WTC11 (cell line): ENCODE measurements at regions not wholly inside any gene's neighbourhood (a gene's known extent, or its start where the extent isn't known, plus 50 kb on each side); places are given as distances from the start of the nearest gene placed in this dataset.

Experiments used
- ATAC-seq: fragments of 200-7000 bp; cut with Tn5 transposase; 2 replicates; pipeline ENCODE4 v1.10.0; 2021; ENCODE audit warnings: mild to moderate bottlenecking, moderate library complexity
- CTCF ChIA-PET: fragments of 300-600 bp; sonication (Branson Sonifier 250); formaldehyde crosslinking; loops from one replicate; lab custom pipeline; 2021; ENCODE audit warnings: antibody characterized with exemption; lab: Charles Lee
- POLR2A ChIA-PET: fragments of 350-600 bp; sonication (Branson Sonifier 250); formaldehyde crosslinking; loops from one replicate; lab custom pipeline; 2021; ENCODE audit warnings: antibody characterized with exemption; lab: Charles Lee
- DNase-seq: peaks from one replicate; pipeline ENCODE4 v3.0.0; 2021; ENCODE audit warnings: low spot score
- H3K27ac Mint-ChIP-seq: 2 replicates; pipeline ENCODE4 v1.8.0; 2021; ENCODE audit warnings: mixed read lengths
- H3K27me3 Mint-ChIP-seq: 2 replicates; pipeline ENCODE4 v1.8.0; 2021; ENCODE audit warnings: low read depth, mild to moderate bottlenecking, moderate library complexity, mixed read lengths
- H3K36me3 Mint-ChIP-seq: 2 replicates; pipeline ENCODE4 v1.8.0; 2021; ENCODE audit warnings: mixed read lengths
- H3K4me1 Mint-ChIP-seq: 2 replicates; pipeline ENCODE4 v1.8.0; 2022; ENCODE audit warnings: mixed read lengths
- H3K4me3 Mint-ChIP-seq: 2 replicates; pipeline ENCODE4 v1.8.0; 2021; ENCODE audit warnings: mild to moderate bottlenecking, moderate library complexity, mixed read lengths
- H3K9me3 Mint-ChIP-seq: 2 replicates; pipeline ENCODE4 v1.8.0; 2021; ENCODE audit warnings: mixed read lengths
- ATF1 ChIP-seq: sonication (generic); formaldehyde crosslinking; IDR thresholded peaks from 2 replicates; pipeline ENCODE4 v1.8.1; 2023; ENCODE audit warnings: mild to moderate bottlenecking, moderate library complexity, missing genetic modification reagents
- E2F4 ChIP-seq: sonication (generic); formaldehyde crosslinking; IDR thresholded peaks from 2 replicates; pipeline ENCODE4 v1.8.1; 2022; ENCODE audit warnings: low read depth, mild to moderate bottlenecking, moderate library complexity, missing genetic modification reagents, borderline replicate concordance
- ELF4 ChIP-seq: sonication (generic); formaldehyde crosslinking; IDR thresholded peaks from 2 replicates; pipeline ENCODE4 v1.8.1; 2022; ENCODE audit warnings: low read depth, mild to moderate bottlenecking, moderate library complexity, missing genetic modification reagents
- ETV6 ChIP-seq: sonication (generic); formaldehyde crosslinking; IDR thresholded peaks from 2 replicates; pipeline ENCODE4 v1.8.1; 2022; ENCODE audit warnings: mild to moderate bottlenecking, missing genetic modification reagents
- FOXJ3 ChIP-seq: sonication (generic); formaldehyde crosslinking; IDR thresholded peaks from 2 replicates; pipeline ENCODE4 v1.9.0; 2021; ENCODE audit warnings: missing genetic modification reagents, mild to moderate bottlenecking, borderline replicate concordance
- GRHL2 ChIP-seq: fragments of 250-450 bp; sonication (Bioruptor Pico); IDR thresholded peaks from 2 replicates; pipeline ENCODE4 v1.8.0; 2022; ENCODE audit warnings: mild to moderate bottlenecking, moderate library complexity; ENCODE audit not compliant: insufficient replicate concordance, severe bottlenecking
- KAT7 ChIP-seq: sonication (generic); formaldehyde crosslinking; IDR thresholded peaks from 2 replicates; pipeline ENCODE4 v1.8.1; 2023; ENCODE audit warnings: missing genetic modification reagents, mild to moderate bottlenecking, borderline replicate concordance
- OVOL2 ChIP-seq: fragments of 250-450 bp; sonication (Bioruptor Pico); IDR thresholded peaks from 2 replicates; pipeline ENCODE4 v1.9.0; 2021; ENCODE audit warnings: mild to moderate bottlenecking, borderline replicate concordance
- ZBTB21 ChIP-seq: sonication (generic); formaldehyde crosslinking; IDR thresholded peaks from 2 replicates; pipeline ENCODE4 v1.8.1; 2023; ENCODE audit warnings: mild to moderate bottlenecking, missing genetic modification reagents, borderline replicate concordance
- ZBTB43 ChIP-seq: sonication (generic); formaldehyde crosslinking; IDR thresholded peaks from 2 replicates; pipeline ENCODE4 v1.8.1; 2023; ENCODE audit warnings: mild to moderate bottlenecking, missing genetic modification reagents
- ZNF425 ChIP-seq: fragments of 250-450 bp; sonication (Bioruptor Pico); conservative IDR thresholded peaks from 2 replicates; pipeline ENCODE4 v1.9.0; 2021; ENCODE audit warnings: mild to moderate bottlenecking
- TF ChIP-seq, protein P1 (sequence below): sonication (generic); formaldehyde crosslinking; IDR thresholded peaks from 2 replicates; pipeline ENCODE4 v1.8.1; 2023; ENCODE audit warnings: mild to moderate bottlenecking, missing genetic modification reagents
- TF ChIP-seq, protein P2 (sequence below): sonication (generic); formaldehyde crosslinking; conservative IDR thresholded peaks from 2 replicates; pipeline ENCODE4 v1.8.1; 2023; ENCODE audit warnings: mild to moderate bottlenecking, low read depth, missing genetic modification reagents, moderate library complexity
- TF ChIP-seq, protein P3 (sequence below): sonication (generic); formaldehyde crosslinking; IDR thresholded peaks from 2 replicates; pipeline ENCODE4 v1.8.1; 2023; ENCODE audit warnings: mild to moderate bottlenecking, missing genetic modification reagents, moderate library complexity
- TF ChIP-seq, protein P4 (sequence below): sonication (generic); formaldehyde crosslinking; IDR thresholded peaks from 2 replicates; pipeline ENCODE4 v1.8.0; 2023; ENCODE audit warnings: missing genetic modification reagents, mild to moderate bottlenecking, borderline replicate concordance

GRCh38 chr4:189858435-189858834 lies 82.2 kb upstream of the FRG1 start:
- no peak for TF ChIP-seq ZNF425 (CRISPR knock-in tag)
- TF ChIP-seq, protein P1, sequence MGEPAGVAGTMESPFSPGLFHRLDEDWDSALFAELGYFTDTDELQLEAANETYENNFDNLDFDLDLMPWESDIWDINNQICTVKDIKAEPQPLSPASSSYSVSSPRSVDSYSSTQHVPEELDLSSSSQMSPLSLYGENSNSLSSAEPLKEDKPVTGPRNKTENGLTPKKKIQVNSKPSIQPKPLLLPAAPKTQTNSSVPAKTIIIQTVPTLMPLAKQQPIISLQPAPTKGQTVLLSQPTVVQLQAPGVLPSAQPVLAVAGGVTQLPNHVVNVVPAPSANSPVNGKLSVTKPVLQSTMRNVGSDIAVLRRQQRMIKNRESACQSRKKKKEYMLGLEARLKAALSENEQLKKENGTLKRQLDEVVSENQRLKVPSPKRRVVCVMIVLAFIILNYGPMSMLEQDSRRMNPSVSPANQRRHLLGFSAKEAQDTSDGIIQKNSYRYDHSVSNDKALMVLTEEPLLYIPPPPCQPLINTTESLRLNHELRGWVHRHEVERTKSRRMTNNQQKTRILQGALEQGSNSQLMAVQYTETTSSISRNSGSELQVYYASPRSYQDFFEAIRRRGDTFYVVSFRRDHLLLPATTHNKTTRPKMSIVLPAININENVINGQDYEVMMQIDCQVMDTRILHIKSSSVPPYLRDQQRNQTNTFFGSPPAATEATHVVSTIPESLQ (CRISPR knock-in tag) = no peak
- TF ChIP-seq ATF1 (CRISPR knock-in tag) = no peak
- no peak for TF ChIP-seq ELF4 (CRISPR knock-in tag)
- TF ChIP-seq, protein P2, sequence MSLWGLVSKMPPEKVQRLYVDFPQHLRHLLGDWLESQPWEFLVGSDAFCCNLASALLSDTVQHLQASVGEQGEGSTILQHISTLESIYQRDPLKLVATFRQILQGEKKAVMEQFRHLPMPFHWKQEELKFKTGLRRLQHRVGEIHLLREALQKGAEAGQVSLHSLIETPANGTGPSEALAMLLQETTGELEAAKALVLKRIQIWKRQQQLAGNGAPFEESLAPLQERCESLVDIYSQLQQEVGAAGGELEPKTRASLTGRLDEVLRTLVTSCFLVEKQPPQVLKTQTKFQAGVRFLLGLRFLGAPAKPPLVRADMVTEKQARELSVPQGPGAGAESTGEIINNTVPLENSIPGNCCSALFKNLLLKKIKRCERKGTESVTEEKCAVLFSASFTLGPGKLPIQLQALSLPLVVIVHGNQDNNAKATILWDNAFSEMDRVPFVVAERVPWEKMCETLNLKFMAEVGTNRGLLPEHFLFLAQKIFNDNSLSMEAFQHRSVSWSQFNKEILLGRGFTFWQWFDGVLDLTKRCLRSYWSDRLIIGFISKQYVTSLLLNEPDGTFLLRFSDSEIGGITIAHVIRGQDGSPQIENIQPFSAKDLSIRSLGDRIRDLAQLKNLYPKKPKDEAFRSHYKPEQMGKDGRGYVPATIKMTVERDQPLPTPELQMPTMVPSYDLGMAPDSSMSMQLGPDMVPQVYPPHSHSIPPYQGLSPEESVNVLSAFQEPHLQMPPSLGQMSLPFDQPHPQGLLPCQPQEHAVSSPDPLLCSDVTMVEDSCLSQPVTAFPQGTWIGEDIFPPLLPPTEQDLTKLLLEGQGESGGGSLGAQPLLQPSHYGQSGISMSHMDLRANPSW (CRISPR knock-in tag) = no peak
- no peak for TF ChIP-seq OVOL2 (CRISPR knock-in tag)
- TF ChIP-seq ZBTB43 (CRISPR knock-in tag) = no peak
- no peak for TF ChIP-seq ETV6 (CRISPR knock-in tag)
- TF ChIP-seq GRHL2 (CRISPR knock-in tag) = no peak
- no peak for TF ChIP-seq ZBTB21 (CRISPR knock-in tag)
- CTCF ChIA-PET = no interaction called here
- Mint-ChIP-seq H3K36me3 (peaks cover 45% of the 10 kb centered on the region), H3K9me3 (peaks cover 62% of the 10 kb centered on the region), H3K4me3 (no peak overlapping the region), H3K27ac (no peak overlapping the region), H3K4me1 (no peaks in the 10 kb centered on the region), H3K27me3 (no peaks in the 10 kb centered on the region)
- no peak for DNase-seq
- POLR2A ChIA-PET = no interaction called here
- no peak for ATAC-seq

DNA sequence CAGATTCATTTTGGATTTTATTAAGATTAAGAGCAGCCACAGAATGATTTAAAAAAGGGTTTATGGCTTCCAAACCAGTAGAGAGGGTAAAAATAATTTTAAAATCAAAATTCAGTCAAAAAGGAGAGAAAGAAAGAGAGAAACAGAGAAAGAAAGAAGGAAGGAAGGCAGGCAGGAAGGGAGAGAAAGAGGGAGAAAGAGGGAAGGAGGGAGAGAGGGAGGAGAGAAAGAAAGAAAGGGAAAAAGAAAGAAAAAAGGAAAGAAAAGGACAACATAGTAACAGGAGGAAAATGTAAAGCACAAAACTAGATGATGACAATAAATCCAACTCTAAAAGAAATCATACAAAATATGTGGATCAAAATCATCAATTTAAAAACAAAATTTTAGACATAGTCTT lies 79.6 kb upstream of the FRG1 start:
- ChIA-PET CTCF (no interaction called here), POLR2A (no interaction called here)
- H3K4me1 Mint-ChIP-seq = no peaks in the 10 kb centered on the region
- no peak for ATAC-seq
- no peak for DNase-seq
- TF ChIP-seq ELF4 (CRISPR knock-in tag) (no peak), FOXJ3 (CRISPR knock-in tag) (no peak), E2F4 (CRISPR knock-in tag) (no peak), KAT7 (no peak), ATF1 (CRISPR knock-in tag) (no peak)
- TF ChIP-seq, protein P3, sequence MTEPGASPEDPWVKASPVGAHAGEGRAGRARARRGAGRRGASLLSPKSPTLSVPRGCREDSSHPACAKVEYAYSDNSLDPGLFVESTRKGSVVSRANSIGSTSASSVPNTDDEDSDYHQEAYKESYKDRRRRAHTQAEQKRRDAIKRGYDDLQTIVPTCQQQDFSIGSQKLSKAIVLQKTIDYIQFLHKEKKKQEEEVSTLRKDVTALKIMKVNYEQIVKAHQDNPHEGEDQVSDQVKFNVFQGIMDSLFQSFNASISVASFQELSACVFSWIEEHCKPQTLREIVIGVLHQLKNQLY (CRISPR knock-in tag) = no peak
- TF ChIP-seq, protein P4, sequence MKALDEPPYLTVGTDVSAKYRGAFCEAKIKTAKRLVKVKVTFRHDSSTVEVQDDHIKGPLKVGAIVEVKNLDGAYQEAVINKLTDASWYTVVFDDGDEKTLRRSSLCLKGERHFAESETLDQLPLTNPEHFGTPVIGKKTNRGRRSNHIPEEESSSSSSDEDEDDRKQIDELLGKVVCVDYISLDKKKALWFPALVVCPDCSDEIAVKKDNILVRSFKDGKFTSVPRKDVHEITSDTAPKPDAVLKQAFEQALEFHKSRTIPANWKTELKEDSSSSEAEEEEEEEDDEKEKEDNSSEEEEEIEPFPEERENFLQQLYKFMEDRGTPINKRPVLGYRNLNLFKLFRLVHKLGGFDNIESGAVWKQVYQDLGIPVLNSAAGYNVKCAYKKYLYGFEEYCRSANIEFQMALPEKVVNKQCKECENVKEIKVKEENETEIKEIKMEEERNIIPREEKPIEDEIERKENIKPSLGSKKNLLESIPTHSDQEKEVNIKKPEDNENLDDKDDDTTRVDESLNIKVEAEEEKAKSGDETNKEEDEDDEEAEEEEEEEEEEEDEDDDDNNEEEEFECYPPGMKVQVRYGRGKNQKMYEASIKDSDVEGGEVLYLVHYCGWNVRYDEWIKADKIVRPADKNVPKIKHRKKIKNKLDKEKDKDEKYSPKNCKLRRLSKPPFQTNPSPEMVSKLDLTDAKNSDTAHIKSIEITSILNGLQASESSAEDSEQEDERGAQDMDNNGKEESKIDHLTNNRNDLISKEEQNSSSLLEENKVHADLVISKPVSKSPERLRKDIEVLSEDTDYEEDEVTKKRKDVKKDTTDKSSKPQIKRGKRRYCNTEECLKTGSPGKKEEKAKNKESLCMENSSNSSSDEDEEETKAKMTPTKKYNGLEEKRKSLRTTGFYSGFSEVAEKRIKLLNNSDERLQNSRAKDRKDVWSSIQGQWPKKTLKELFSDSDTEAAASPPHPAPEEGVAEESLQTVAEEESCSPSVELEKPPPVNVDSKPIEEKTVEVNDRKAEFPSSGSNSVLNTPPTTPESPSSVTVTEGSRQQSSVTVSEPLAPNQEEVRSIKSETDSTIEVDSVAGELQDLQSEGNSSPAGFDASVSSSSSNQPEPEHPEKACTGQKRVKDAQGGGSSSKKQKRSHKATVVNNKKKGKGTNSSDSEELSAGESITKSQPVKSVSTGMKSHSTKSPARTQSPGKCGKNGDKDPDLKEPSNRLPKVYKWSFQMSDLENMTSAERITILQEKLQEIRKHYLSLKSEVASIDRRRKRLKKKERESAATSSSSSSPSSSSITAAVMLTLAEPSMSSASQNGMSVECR (CRISPR knock-in tag) = no peak
- H3K36me3 Mint-ChIP-seq = peaks cover 19% of the 10 kb centered on the region
- H3K4me3 Mint-ChIP-seq = no peak overlapping the region
- H3K9me3 Mint-ChIP-seq = peaks cover 40% of the 10 kb centered on the region
- H3K27me3 Mint-ChIP-seq = no peaks in the 10 kb centered on the region
- H3K27ac Mint-ChIP-seq = no peak overlapping the region
